ENCODE measurements at regions not wholly inside any gene's neighbourhood (a gene's known extent, or its start where the extent isn't known, plus 50 kb on each side); places are given as distances from the start of the nearest gene placed in this dataset.

DNA sequence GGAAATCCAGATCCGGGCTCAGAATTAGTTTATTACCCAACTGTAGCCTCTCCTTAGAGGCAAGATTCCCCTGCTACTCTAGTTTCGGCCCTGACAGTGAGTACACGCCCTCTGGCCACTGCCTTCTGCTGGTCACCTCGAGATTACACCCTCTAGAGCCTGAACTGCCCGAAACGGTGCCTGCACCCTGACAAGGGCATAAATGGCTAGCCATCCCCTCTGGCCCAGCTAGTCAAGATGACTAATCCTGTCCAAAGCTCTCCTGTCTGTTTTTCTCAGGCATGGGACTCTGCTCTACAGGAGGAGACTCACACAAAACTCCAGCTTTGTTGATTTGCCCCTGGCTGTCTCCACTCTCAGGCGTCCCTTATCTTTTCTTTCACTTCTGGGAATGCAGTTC is 150.5 kb upstream of the UBE2E2 start:
- Histone ChIP-seq H3K4me3 (ENCODE audit: low read length) (no peak overlapping the region), H3K27ac (ENCODE audit: low read depth, low read length) (no peak overlapping the region), H3K4me1 (ENCODE audit: control insufficient read depth, insufficient read depth, low read length) (no peaks in the 10 kb centered on the region), H3K9ac (ENCODE audit: low read length) (no peak overlapping the region), H3K27me3 (ENCODE audit: control insufficient read depth, insufficient read depth, low read length) (no peaks in the 10 kb centered on the region), H3K36me3 (ENCODE audit: control insufficient read depth, insufficient read depth, low read length) (no peaks in the 10 kb centered on the region)

DNA sequence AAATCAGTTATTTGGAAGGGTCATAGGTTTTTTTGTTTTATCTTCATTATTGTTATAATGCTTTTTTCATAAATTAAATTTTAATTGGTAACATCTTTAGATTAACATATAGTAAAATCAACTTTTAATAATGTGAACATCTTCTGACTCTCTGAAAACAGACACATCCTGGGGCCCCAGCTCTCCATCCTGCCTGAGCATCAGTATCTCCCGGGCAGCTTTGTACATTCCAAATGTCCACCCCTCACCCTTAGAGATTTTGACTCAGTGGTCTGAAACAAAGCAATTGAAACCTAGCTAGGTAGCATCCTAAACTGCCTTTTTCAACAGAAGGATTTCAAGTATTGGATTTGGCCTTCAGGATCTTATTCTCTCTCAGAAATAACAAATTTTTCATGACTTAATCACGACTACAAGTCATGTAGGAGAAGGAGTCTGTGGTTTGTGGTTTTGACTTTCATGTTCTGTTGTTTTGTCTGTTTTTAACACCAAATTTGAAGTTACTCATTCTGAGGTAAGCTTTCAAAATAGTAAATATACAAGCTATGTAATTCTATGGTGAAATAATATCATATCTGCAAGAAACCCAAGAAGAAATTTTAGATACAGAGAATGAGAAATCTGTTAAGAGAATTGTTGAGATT is 147.3 kb upstream of the UBE2E2 start:
- H3K27me3 ChIP-seq (ENCODE audit: control insufficient read depth, insufficient read depth, low read length), result no peaks in the 10 kb centered on the region
- H3K4me3 ChIP-seq (ENCODE audit: low read length), result no peak overlapping the region
- no peaks in the 10 kb centered on the region for H3K36me3 ChIP-seq (ENCODE audit: control insufficient read depth, insufficient read depth, low read length)
- no peaks in the 10 kb centered on the region for H3K4me1 ChIP-seq (ENCODE audit: control insufficient read depth, insufficient read depth, low read length)
- H3K27ac ChIP-seq (ENCODE audit: low read depth, low read length), result no peak overlapping the region
- no peak overlapping the region for H3K9ac ChIP-seq (ENCODE audit: low read length)

DNA sequence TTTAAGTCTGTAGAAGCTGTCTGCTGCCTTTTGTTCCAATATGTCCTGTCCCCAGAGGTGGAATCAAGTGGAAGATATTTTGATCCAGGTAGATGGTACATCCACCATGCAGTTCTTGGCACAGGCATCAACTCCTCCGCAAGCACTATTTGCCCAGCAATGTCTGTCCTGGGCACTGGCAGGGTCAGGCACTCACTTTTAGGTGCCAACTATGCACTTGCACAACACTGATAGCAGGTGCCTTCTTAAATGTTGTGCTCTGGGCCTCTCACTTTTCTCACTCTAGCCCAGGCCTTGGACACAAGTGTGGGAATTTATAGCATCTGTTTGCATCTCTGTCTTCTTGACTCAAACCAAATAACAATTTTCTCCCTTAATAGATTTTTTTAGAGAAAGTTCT is 140.5 kb upstream of the UBE2E2 start:
- H3K27me3 ChIP-seq (ENCODE audit: control insufficient read depth, insufficient read depth, low read length), result no peaks in the 10 kb centered on the region
- H3K36me3 ChIP-seq (ENCODE audit: control insufficient read depth, insufficient read depth, low read length), result no peaks in the 10 kb centered on the region
- no peaks in the 10 kb centered on the region for H3K4me1 ChIP-seq (ENCODE audit: control insufficient read depth, insufficient read depth, low read length)
- no peak overlapping the region for H3K4me3 ChIP-seq (ENCODE audit: low read length)
- H3K27ac ChIP-seq (ENCODE audit: low read depth, low read length), result no peak overlapping the region
- no peak overlapping the region for H3K9ac ChIP-seq (ENCODE audit: low read length)

DNA sequence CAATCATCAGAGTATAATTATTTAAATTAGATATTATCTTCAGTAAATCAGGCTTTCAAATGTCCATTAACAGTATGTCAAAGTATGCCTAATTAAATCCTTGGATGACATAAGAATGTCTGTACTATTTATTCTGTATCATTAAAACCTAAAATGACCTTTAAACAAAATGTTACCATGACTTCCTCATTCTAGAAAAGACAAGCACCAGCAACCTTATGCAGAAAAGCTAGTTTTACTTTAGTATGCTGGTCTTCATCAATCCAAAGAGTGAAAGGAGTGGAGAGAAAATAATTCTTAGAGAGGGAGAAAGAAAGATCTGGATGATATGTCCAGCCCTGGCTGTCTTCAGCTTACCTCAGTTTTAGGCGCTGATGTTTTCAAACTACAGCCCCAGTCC is 140.1 kb upstream of the UBE2E2 start:
- Histone ChIP-seq H3K27me3 (ENCODE audit: control insufficient read depth, insufficient read depth, low read length) (no peaks in the 10 kb centered on the region), H3K4me1 (ENCODE audit: control insufficient read depth, insufficient read depth, low read length) (no peaks in the 10 kb centered on the region), H3K9ac (ENCODE audit: low read length) (no peak overlapping the region), H3K27ac (ENCODE audit: low read depth, low read length) (no peak overlapping the region), H3K4me3 (ENCODE audit: low read length) (no peak overlapping the region), H3K36me3 (ENCODE audit: control insufficient read depth, insufficient read depth, low read length) (no peaks in the 10 kb centered on the region)

DNA sequence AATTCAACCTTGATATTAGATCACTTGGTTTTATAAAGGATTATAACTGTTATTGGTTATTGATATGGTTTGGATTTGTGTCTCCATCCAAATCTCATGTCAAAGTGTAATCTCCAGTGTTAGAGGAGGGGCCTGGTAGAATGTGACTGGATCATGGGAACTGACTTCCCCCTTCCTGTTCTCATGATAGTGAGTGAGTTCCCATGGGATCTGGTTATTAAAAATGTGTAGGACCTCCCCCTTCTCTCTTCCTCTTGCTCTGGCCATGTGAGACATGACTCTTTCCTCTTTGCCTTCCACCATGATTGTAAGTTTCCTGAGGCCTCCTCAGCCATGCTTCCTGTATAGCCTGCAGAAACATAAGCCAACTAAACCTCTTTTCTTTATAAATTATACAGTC is 136.0 kb upstream of the UBE2E2 start:
- Histone ChIP-seq H3K4me3 (ENCODE audit: low read length) (no peak overlapping the region), H3K9ac (ENCODE audit: low read length) (no peak overlapping the region), H3K27ac (ENCODE audit: low read depth, low read length) (no peak overlapping the region), H3K36me3 (ENCODE audit: control insufficient read depth, insufficient read depth, low read length) (no peaks in the 10 kb centered on the region), H3K4me1 (ENCODE audit: control insufficient read depth, insufficient read depth, low read length) (no peaks in the 10 kb centered on the region), H3K27me3 (ENCODE audit: control insufficient read depth, insufficient read depth, low read length) (no peaks in the 10 kb centered on the region)

DNA sequence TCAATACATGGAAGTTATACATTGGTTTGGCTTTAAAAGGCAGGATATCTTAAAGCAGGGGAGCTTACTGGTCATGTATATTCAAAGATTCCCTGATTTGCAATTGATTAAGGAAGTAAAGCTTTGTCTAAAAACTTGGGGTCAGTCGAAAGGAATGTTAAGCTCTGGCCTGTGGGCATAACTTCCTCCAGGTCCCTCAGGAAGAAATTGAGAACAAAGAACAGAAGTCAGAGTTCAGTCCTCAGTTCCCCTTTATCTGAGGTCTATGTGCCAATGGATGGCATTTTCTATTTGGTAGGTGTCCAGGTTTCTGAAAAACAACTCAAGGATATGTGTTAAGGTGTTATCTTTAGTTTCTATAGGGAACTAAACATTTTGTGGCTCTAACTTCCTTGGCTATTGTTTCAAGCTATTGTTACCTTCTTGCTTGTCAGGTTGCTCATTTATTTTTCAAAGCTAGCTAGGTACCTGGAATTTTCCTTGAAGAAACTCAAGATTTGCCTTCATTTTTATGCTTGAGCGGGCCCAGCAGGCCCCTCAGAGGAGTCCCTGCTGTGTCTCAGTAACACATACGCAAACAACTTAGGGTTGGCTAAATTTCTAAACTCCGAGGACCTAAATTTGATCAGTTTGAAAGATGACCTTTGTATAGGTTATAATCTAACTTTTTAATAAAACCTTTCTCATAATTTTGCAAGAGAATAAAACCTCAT is 135.0 kb upstream of the UBE2E2 start:
- H3K27me3 ChIP-seq (ENCODE audit: control insufficient read depth, insufficient read depth, low read length), result no peaks in the 10 kb centered on the region
- H3K9ac ChIP-seq (ENCODE audit: low read length), result no peak overlapping the region
- H3K4me3 ChIP-seq (ENCODE audit: low read length), result no peak overlapping the region
- H3K27ac ChIP-seq (ENCODE audit: low read depth, low read length), result no peak overlapping the region
- no peaks in the 10 kb centered on the region for H3K4me1 ChIP-seq (ENCODE audit: control insufficient read depth, insufficient read depth, low read length)
- no peaks in the 10 kb centered on the region for H3K36me3 ChIP-seq (ENCODE audit: control insufficient read depth, insufficient read depth, low read length)

DNA sequence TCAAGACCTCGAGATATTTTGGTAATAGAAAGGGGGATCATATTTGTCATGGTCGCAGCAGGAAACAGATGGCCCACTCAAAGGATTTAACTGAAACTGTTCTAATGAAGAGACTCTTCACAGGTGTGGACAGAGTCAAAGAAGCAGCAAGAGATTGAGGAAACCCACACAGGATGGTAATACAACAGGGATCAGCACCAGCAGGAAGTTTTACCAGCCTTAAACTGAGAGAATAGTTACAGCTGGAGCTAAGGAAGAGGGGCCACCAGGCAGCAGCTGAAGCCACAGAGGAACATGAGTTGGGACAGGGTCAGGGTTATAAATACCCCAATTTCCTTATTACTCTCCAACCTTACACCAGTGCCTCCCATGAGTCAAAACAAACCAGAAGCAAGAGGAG is 131.8 kb upstream of the UBE2E2 start:
- Histone ChIP-seq H3K9ac (ENCODE audit: low read length) (no peak overlapping the region), H3K4me3 (ENCODE audit: low read length) (no peak overlapping the region), H3K27me3 (ENCODE audit: control insufficient read depth, insufficient read depth, low read length) (no peaks in the 10 kb centered on the region), H3K27ac (ENCODE audit: low read depth, low read length) (no peak overlapping the region), H3K36me3 (ENCODE audit: control insufficient read depth, insufficient read depth, low read length) (no peaks in the 10 kb centered on the region), H3K4me1 (ENCODE audit: control insufficient read depth, insufficient read depth, low read length) (peaks cover 2% of the 10 kb centered on the region)

DNA sequence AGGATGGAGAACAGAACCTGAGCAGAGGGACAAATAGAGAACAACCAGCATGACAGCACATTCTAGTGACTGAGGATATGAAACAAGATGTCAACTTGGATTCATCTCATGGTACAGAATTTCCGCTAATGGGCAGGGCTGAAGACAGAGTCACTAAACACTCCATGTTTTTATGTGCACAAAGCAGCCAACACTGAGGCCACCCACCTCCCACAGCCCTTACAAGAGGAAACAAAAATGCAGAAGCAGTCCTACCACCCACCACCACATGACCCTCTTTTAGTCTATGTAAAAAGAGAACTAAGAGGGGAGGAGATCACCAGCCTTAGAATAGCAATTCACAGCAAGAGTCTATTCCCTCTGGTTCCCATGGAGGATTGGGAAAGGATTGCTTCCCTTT is 131.4 kb upstream of the UBE2E2 start:
- Histone ChIP-seq H3K9ac (ENCODE audit: low read length) (no peak overlapping the region), H3K27ac (ENCODE audit: low read depth, low read length) (no peak overlapping the region), H3K4me3 (ENCODE audit: low read length) (no peak overlapping the region), H3K27me3 (ENCODE audit: control insufficient read depth, insufficient read depth, low read length) (no peaks in the 10 kb centered on the region), H3K4me1 (ENCODE audit: control insufficient read depth, insufficient read depth, low read length) (peaks cover 2% of the 10 kb centered on the region), H3K36me3 (ENCODE audit: control insufficient read depth, insufficient read depth, low read length) (no peaks in the 10 kb centered on the region)

DNA sequence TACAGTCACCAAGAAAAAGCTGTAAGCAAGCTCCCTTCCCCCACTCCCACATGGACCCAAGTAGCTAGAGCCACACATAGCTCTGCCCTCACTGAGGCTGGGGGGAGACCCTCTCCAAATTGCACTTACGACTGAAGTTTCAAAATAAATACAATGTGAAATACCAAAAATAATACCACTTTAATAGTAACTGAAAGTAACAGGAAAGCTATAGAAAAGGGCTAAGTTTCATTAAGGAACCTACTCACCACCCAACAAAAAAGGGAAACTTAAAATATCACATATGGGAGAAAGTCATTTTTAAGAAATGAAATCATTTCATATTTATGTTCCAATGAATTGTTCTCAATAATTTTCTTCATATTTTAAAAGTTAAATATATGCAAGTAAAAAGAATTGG is 130.4 kb upstream of the UBE2E2 start:
- no peaks in the 10 kb centered on the region for H3K36me3 ChIP-seq (ENCODE audit: control insufficient read depth, insufficient read depth, low read length)
- peaks cover 2% of the 10 kb centered on the region for H3K4me1 ChIP-seq (ENCODE audit: control insufficient read depth, insufficient read depth, low read length)
- H3K27me3 ChIP-seq (ENCODE audit: control insufficient read depth, insufficient read depth, low read length), result no peaks in the 10 kb centered on the region
- no peak overlapping the region for H3K27ac ChIP-seq (ENCODE audit: low read depth, low read length)
- H3K4me3 ChIP-seq (ENCODE audit: low read length), result no peak overlapping the region
- no peak overlapping the region for H3K9ac ChIP-seq (ENCODE audit: low read length)

DNA sequence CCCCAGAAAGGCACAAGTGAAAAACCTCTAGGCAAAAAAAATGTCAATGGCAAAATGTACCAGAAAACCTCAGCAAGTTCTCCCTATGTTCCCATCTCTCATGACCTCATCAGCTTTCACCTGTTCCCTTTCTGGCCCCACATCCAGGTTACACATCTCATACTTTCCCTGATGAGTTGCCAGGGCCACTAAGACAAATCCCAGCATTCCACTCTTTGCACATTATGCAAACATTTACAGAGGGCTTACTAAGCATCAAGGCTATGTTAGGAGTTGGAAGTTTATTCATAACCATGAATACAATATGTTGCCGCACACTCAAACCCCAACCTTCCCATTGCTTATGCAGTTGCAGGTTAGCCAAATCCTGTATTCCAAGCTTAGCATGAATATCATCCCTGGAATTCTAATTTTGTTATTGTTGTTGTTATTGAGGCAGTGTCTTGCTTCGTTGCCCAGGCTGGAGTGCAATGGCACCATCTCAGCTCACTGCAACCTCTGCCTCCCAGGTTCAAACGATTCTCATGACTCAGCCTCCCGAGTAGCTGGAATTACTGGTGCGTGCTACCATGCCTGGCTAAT is 129.3 kb upstream of the UBE2E2 start:
- Histone ChIP-seq H3K27me3 (ENCODE audit: control insufficient read depth, insufficient read depth, low read length) (no peaks in the 10 kb centered on the region), H3K27ac (ENCODE audit: low read depth, low read length) (no peak overlapping the region), H3K4me1 (ENCODE audit: control insufficient read depth, insufficient read depth, low read length) (peaks cover 2% of the 10 kb centered on the region), H3K4me3 (ENCODE audit: low read length) (no peak overlapping the region), H3K9ac (ENCODE audit: low read length) (no peak overlapping the region), H3K36me3 (ENCODE audit: control insufficient read depth, insufficient read depth, low read length) (no peaks in the 10 kb centered on the region)

DNA sequence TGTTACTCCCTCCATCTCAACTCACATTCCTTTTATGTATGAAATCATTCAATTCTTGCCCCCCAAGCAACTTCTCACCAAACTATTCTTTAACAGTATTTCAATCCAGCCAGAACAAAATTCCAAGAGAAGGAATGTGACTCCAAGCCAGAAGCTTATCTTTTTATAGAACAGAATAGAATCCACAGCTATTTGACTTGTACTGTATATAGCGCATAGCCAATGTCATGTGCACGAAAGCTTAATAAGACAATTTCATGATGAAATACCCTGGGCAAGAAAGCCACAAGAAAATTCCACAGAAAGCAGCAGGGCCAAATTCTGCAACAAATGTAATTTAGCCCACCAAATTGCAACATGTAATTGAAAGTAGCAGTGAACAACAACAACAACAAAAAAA is 127.6 kb upstream of the UBE2E2 start:
- H3K4me3 ChIP-seq (ENCODE audit: low read length), result no peak overlapping the region
- no peaks in the 10 kb centered on the region for H3K36me3 ChIP-seq (ENCODE audit: control insufficient read depth, insufficient read depth, low read length)
- H3K4me1 ChIP-seq (ENCODE audit: control insufficient read depth, insufficient read depth, low read length), result peaks cover 2% of the 10 kb centered on the region
- H3K9ac ChIP-seq (ENCODE audit: low read length), result no peak overlapping the region
- no peak overlapping the region for H3K27ac ChIP-seq (ENCODE audit: low read depth, low read length)
- no peaks in the 10 kb centered on the region for H3K27me3 ChIP-seq (ENCODE audit: control insufficient read depth, insufficient read depth, low read length)

DNA sequence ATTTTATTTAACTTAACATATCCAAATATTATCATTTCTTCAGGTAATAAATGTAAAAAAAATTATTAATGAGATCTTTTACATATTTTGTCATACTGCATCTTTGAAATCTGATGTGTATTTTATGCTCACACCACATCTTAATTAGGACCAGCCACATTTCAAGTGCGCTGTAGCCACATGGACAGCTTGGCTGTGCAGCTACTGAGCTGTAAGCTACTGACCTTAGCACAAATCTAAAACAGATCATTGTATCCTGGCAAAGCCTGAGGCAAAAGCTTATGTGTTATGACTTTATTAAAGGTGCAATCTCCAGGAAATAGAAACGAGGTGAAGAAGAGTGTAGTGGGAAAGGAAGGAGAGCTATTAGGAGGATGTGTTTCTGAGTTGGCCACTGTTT is 126.7 kb upstream of the UBE2E2 start:
- Histone ChIP-seq H3K36me3 (ENCODE audit: control insufficient read depth, insufficient read depth, low read length) (no peaks in the 10 kb centered on the region), H3K4me3 (ENCODE audit: low read length) (no peak overlapping the region), H3K4me1 (ENCODE audit: control insufficient read depth, insufficient read depth, low read length) (peaks cover 2% of the 10 kb centered on the region), H3K27ac (ENCODE audit: low read depth, low read length) (no peak overlapping the region), H3K9ac (ENCODE audit: low read length) (no peak overlapping the region), H3K27me3 (ENCODE audit: control insufficient read depth, insufficient read depth, low read length) (no peaks in the 10 kb centered on the region)

DNA sequence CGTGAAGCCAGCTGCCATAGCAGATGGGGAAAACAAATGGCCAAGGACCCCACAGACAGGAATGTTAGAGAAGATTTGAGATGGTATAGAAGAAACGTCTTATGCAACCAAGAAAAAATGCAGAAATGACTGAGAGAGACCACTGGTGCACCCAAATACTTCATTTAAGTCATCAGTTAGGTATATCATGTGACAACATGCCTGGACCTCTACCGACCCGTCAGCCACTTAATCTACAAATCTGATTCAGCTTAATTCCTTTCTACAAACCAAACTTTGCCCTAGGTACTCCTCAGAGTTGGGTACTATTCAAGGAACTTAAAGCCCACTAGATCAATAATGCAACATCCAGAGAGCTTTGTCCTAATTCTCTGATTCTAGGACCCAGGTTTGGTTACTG is 126.0 kb upstream of the UBE2E2 start:
- Histone ChIP-seq H3K27me3 (ENCODE audit: control insufficient read depth, insufficient read depth, low read length) (no peaks in the 10 kb centered on the region), H3K27ac (ENCODE audit: low read depth, low read length) (no peak overlapping the region), H3K36me3 (ENCODE audit: control insufficient read depth, insufficient read depth, low read length) (no peaks in the 10 kb centered on the region), H3K4me1 (ENCODE audit: control insufficient read depth, insufficient read depth, low read length) (peaks cover 2% of the 10 kb centered on the region), H3K4me3 (ENCODE audit: low read length) (no peak overlapping the region), H3K9ac (ENCODE audit: low read length) (no peak overlapping the region)
